ENCODE measurements at regions not wholly inside any gene's neighbourhood (a gene's known extent, or its start where the extent isn't known, plus 50 kb on each side); places are given as distances from the start of the nearest gene placed in this dataset.

GRCh38 chr1:184910005-184910404 lies 64.3 kb downstream of the NIBAN1 start:
- TF ChIP-seq CTCF (IDR thresholded peaks at IDR 0.05; ENCODE audit: low read length) (no peak), EZH2 (optimal IDR thresholded peaks at IDR 0.05; ENCODE audit: low read depth, low read length) (no peak)
